PC-9 (cell line): ENCODE measurements at regions not wholly inside any gene's neighbourhood (a gene's known extent, or its start where the extent isn't known, plus 50 kb on each side); places are given as distances from the start of the nearest gene placed in this dataset.

Experiments
- EZH2 ChIP-seq: fragments of 200-600 bp; sonication (generic); IDR thresholded peaks from 2 replicates; pipeline ENCODE4 v1.8.0; 2017; ENCODE audit warnings: antibody characterized with exemption, low read depth
- TF ChIP-seq, protein P1 (sequence below): fragments of 200-600 bp; sonication (generic); conservative IDR thresholded peaks from 2 replicates; pipeline ENCODE4 v1.6.1; 2017; ENCODE audit warnings: mixed run types, antibody characterized with exemption, mild to moderate bottlenecking, moderate library complexity

DNA sequence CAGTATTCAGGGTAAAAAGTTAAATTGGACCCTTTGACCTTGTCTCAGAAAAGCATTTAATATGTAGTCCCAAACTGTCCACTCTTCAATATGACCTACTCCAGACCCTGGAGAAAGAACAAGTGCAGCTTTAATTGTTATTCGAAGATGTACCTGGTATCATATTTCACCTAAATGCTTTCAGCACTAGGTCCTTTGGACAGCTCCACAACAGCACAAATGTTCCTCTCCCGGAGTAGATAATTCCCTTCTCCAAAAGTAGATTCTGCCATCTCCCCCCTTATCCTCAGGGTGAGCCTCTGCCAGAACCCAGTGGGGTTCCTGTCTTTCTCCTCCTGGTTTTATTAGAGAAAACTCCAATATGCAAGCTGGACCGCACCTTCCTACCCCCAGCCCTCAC, 104.5 kb upstream of the AJAP1 start:
- TF ChIP-seq, protein P1, sequence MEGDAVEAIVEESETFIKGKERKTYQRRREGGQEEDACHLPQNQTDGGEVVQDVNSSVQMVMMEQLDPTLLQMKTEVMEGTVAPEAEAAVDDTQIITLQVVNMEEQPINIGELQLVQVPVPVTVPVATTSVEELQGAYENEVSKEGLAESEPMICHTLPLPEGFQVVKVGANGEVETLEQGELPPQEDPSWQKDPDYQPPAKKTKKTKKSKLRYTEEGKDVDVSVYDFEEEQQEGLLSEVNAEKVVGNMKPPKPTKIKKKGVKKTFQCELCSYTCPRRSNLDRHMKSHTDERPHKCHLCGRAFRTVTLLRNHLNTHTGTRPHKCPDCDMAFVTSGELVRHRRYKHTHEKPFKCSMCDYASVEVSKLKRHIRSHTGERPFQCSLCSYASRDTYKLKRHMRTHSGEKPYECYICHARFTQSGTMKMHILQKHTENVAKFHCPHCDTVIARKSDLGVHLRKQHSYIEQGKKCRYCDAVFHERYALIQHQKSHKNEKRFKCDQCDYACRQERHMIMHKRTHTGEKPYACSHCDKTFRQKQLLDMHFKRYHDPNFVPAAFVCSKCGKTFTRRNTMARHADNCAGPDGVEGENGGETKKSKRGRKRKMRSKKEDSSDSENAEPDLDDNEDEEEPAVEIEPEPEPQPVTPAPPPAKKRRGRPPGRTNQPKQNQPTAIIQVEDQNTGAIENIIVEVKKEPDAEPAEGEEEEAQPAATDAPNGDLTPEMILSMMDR, result no peak
- TF ChIP-seq EZH2, result no peak
